GM23338 (cell line): ENCODE measurements at regions not wholly inside any gene's neighbourhood (a gene's known extent, or its start where the extent isn't known, plus 50 kb on each side); places are given as distances from the start of the nearest gene placed in this dataset.
"Not testable (repeated sequence)": the region's sequence is repeated elsewhere in the genome, so short reads cannot be mapped to it uniquely, and the experiment has no call there.

Experiments used
- ATAC-seq: fragments of 200-7000 bp; cut with Tn5 transposase; 3 replicates; pipeline ENCODE4 v1.9.1; 2020
- DNase-seq: peaks from one replicate; pipeline ENCODE4 v3.0.0-alpha.2; 2015; ENCODE audit warnings: low spot score
- H2AFZ ChIP-seq: fragments of 200-600 bp; sonication (generic); 2 replicates; pipeline ENCODE4 v1.8.0; 2016; ENCODE audit warnings: antibody characterized with exemption, mild to moderate bottlenecking, moderate library complexity
- H3F3A ChIP-seq: fragments of 200-600 bp; sonication (generic); replicated peaks from 2 replicates; pipeline ENCODE4 v1.8.0; 2017; ENCODE audit warnings: antibody characterized with exemption, mixed run types, low read depth
- H3K27ac ChIP-seq: fragments of 200-600 bp; sonication (generic); 2 replicates; pipeline ENCODE4 v1.6.1; 2016; ENCODE audit warnings: low read depth
- H3K27me3 ChIP-seq: fragments of 200-600 bp; sonication (generic); 2 replicates; pipeline ENCODE4 v1.8.0; 2016; ENCODE audit warnings: mild to moderate bottlenecking, mixed run types, moderate library complexity; ENCODE audit not compliant: insufficient read depth
- H3K36me3 ChIP-seq: fragments of 200-600 bp; sonication (generic); 2 replicates; pipeline ENCODE4 v1.8.0; 2016; ENCODE audit warnings: mild to moderate bottlenecking; ENCODE audit not compliant: insufficient read depth
- H3K4me1 ChIP-seq: fragments of 200-600 bp; sonication (generic); 2 replicates; pipeline ENCODE4 v1.8.0; 2016; ENCODE audit warnings: mild to moderate bottlenecking, moderate library complexity; ENCODE audit not compliant: insufficient read depth
- H3K4me2 ChIP-seq: fragments of 200-600 bp; sonication (generic); 2 replicates; pipeline ENCODE4 v1.7.1; 2017; ENCODE audit warnings: mixed run types
- H3K4me3 ChIP-seq: fragments of 200-600 bp; sonication (generic); 2 replicates; pipeline ENCODE4 v1.6.1; 2016; ENCODE audit warnings: mixed run types
- H3K79me2 ChIP-seq: fragments of 200-600 bp; sonication (generic); replicated peaks from 2 replicates; pipeline ENCODE4 v1.8.0; 2017; ENCODE audit warnings: mild to moderate bottlenecking; ENCODE audit not compliant: insufficient read depth
- H3K9me2 ChIP-seq: fragments of 200-600 bp; sonication (generic); 2 replicates; pipeline ENCODE4 v1.8.0; 2017; ENCODE audit not compliant: insufficient read depth
- H4K20me1 ChIP-seq: fragments of 200-600 bp; sonication (generic); replicated peaks from 2 replicates; pipeline ENCODE4 v1.8.0; 2017; ENCODE audit warnings: mild to moderate bottlenecking; ENCODE audit not compliant: insufficient read depth
- H3K27ac Mint-ChIP-seq: 2 replicates; pipeline ENCODE4 v1.8.0; 2020; ENCODE audit warnings: inconsistent platforms, mild to moderate bottlenecking, moderate library complexity, mixed read lengths
- H3K27me3 Mint-ChIP-seq: 3 replicates; pipeline ENCODE4 v1.8.0; 2022; ENCODE audit warnings: low read depth, mild to moderate bottlenecking, moderate library complexity, mixed read lengths, inconsistent platforms; ENCODE audit not compliant: insufficient read depth, poor library complexity
- H3K36me3 Mint-ChIP-seq: 3 replicates; pipeline ENCODE4 v1.8.0; 2021; ENCODE audit warnings: low read depth, mild to moderate bottlenecking, inconsistent platforms, moderate library complexity, mixed read lengths
- H3K4me1 Mint-ChIP-seq: 3 replicates; pipeline ENCODE4 v1.8.0; 2020; ENCODE audit warnings: mild to moderate bottlenecking, inconsistent platforms, mixed read lengths
- H3K4me3 Mint-ChIP-seq: 3 replicates; pipeline ENCODE4 v1.8.0; 2021; ENCODE audit warnings: moderate library complexity, mild to moderate bottlenecking, inconsistent platforms, mixed read lengths
- H3K9me3 Mint-ChIP-seq: 3 replicates; pipeline ENCODE4 v1.8.0; 2020; ENCODE audit warnings: moderate library complexity, mild to moderate bottlenecking, inconsistent platforms, mixed read lengths
- CREB1 ChIP-seq: fragments of 250-450 bp; sonication (Bioruptor Pico); IDR thresholded peaks from 2 replicates; pipeline ENCODE4 v1.5.0; 2020; ENCODE audit warnings: low read depth, mild to moderate bottlenecking, moderate library complexity
- EZH2phosphoT487 ChIP-seq: fragments of 200-600 bp; sonication (generic); IDR thresholded peaks from one replicate; pipeline ENCODE4 v1.8.1; 2018; ENCODE audit warnings: antibody characterized with exemption; ENCODE audit not compliant: unreplicated experiment
- REST ChIP-seq: IDR thresholded peaks from one replicate; pipeline ENCODE4 v1.6.1; 2018; ENCODE audit warnings: antibody characterized with exemption; ENCODE audit not compliant: unreplicated experiment
- ZNF462 ChIP-seq: fragments of 250-450 bp; sonication (Bioruptor Pico); IDR thresholded peaks from 2 replicates; pipeline ENCODE4 v1.5.0; 2020; ENCODE audit warnings: mild to moderate bottlenecking, moderate library complexity

GRCh38 chr1:190835658-190836057 is 358.0 kb upstream of the BRINP3 start (continued):
- TF ChIP-seq ZNF462 (CRISPR knock-in tag) (no peak), EZH2phosphoT487 (no peak), CREB1 (no peak), REST (no peak)

GRCh38 chr1:190837200-190837599 is 359.5 kb upstream of the BRINP3 start:
- H3K27me3 ChIP-seq, H3K27me3 Mint-ChIP-seq, H3K9me3 Mint-ChIP-seq, H3K4me1 ChIP-seq, H3K4me2 ChIP-seq, H3K79me2 ChIP-seq, H3K36me3 Mint-ChIP-seq, H3K4me3 ChIP-seq, H4K20me1 ChIP-seq, DNase-seq, H3K4me3 Mint-ChIP-seq, H3K27ac Mint-ChIP-seq, H3K27ac ChIP-seq, H2AFZ ChIP-seq, ATAC-seq, H3F3A ChIP-seq, H3K9me2 ChIP-seq, H3K4me1 Mint-ChIP-seq, H3K36me3 ChIP-seq: not testable (repeated sequence)
